ENCODE measurements at regions not wholly inside any gene's neighbourhood (a gene's known extent, or its start where the extent isn't known, plus 50 kb on each side); places are given as distances from the start of the nearest gene placed in this dataset.
"Not testable (repeated sequence)": the region's sequence is repeated elsewhere in the genome, so short reads cannot be mapped to it uniquely, and the experiment has no call there.

DNA sequence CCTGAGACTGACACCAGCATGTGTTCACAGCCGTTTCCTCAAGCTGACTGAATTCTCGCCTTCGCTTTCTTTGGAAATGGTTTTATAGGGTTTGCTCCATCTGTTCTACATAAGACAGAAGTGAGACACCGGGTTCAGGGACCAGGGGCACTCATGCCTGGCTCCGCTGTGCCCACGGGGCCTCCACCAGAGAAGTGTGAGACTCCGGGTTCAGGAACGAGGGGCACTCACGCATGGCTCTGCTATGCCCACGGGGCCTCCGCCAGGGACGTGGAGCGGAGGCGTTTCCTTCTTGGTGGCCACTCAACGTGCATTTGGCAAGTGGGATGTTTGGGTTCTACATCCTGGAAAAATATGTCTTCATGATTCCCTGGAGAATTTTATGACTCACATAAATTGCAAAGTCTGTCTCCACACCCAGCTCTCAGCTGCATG lies 106.6 kb downstream of the RNASET2 start:
- WGBS, 2 donors, result 65 to 83% methylated on average over 15 of the region's 15 CpGs
- no peak for DNase-seq
- no peaks in the 10 kb centered on the region for H3K36me3 ChIP-seq
- H3K27me3 ChIP-seq, result no peaks in the 10 kb centered on the region
- H3K9me3 ChIP-seq, result no peaks in the 10 kb centered on the region
- intact Hi-C loops (cut with DNase I), result no loop called here
- no peak overlapping the region for H3K4me3 ChIP-seq
- peaks cover 0 to 16% (median 4%) of the 10 kb centered on the region in 4 donors for H3K4me1 ChIP-seq
- no peak for TF ChIP-seq EP300 (IDR thresholded peaks at IDR 0.05)
- TF ChIP-seq, protein P1, sequence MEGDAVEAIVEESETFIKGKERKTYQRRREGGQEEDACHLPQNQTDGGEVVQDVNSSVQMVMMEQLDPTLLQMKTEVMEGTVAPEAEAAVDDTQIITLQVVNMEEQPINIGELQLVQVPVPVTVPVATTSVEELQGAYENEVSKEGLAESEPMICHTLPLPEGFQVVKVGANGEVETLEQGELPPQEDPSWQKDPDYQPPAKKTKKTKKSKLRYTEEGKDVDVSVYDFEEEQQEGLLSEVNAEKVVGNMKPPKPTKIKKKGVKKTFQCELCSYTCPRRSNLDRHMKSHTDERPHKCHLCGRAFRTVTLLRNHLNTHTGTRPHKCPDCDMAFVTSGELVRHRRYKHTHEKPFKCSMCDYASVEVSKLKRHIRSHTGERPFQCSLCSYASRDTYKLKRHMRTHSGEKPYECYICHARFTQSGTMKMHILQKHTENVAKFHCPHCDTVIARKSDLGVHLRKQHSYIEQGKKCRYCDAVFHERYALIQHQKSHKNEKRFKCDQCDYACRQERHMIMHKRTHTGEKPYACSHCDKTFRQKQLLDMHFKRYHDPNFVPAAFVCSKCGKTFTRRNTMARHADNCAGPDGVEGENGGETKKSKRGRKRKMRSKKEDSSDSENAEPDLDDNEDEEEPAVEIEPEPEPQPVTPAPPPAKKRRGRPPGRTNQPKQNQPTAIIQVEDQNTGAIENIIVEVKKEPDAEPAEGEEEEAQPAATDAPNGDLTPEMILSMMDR (IDR thresholded peaks at IDR 0.05), result no peak
- TF ChIP-seq POLR2A (IDR thresholded peaks at IDR 0.05), result no peak
- no peak for TF ChIP-seq POLR2AphosphoS5 (IDR thresholded peaks at IDR 0.05)
- H3K27ac ChIP-seq, result no peak overlapping the region

- DNase-seq, result no peak
- Histone ChIP-seq H3K27me3 (no peaks in the 10 kb centered on the region), H3K4me3 (no peak overlapping the region), H3K27ac (no peak overlapping the region), H3K36me3 (no peaks in the 10 kb centered on the region), H3K9me3 (no peaks in the 10 kb centered on the region), H3K4me1 (peaks cover 0 to 16% (median 4%) of the 10 kb centered on the region in 4 donors)
- TF ChIP-seq POLR2A (IDR thresholded peaks at IDR 0.05), result no peak
- TF ChIP-seq, protein P1 (IDR thresholded peaks at IDR 0.05), result no peak
- TF ChIP-seq POLR2AphosphoS5 (IDR thresholded peaks at IDR 0.05), result no peak
- no peak for TF ChIP-seq EP300 (IDR thresholded peaks at IDR 0.05)
- WGBS, 2 donors, result 88 to 89% methylated on average over 20 of the region's 20 CpGs
- intact Hi-C loops (cut with DNase I), result no loop called here
Observed at GRCh38 chr6:166848979-166849748, 107.2 kb downstream of the RNASET2 start.

DNA sequence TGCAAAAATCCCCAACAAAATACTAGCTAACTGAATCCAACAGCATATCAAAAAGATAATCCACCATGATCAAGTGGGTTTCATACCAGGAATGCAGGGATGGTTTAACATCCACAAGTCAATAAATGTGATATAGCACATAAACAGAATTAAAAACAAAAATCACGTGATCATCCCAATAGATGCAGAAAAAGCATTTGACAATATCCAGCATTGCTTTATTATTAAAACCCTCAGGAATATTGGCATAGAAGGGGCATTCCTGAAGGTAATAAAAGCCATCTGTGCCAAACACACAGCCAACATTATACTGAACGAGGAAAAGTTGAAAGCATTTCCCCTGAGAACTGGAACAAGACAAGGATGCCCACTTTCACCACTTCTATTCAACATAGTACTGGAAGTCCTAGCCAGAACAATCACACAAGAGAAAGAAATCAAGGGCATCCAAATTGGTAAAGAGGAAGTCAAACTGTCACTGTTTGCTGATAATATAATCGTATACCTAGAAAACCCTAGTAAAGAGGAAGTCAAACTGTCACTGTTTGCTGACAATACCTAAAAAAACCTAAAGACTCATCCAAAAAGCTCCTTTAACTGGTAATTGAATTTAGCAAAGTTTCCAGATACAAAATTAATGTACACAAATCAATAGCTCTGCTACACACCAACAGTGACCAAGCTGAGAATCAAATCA lies 109.8 kb downstream of the RNASET2 start:
- H3K27ac ChIP-seq; intact Hi-C loops (cut with DNase I); H3K4me1 ChIP-seq; DNase-seq; H3K4me3 ChIP-seq; H3K36me3 ChIP-seq; H3K27me3 ChIP-seq; H3K9me3 ChIP-seq: not testable (repeated sequence)
- WGBS, 2 donors, result 37 to 46% methylated on average over 3 of the region's 3 CpGs

DNA sequence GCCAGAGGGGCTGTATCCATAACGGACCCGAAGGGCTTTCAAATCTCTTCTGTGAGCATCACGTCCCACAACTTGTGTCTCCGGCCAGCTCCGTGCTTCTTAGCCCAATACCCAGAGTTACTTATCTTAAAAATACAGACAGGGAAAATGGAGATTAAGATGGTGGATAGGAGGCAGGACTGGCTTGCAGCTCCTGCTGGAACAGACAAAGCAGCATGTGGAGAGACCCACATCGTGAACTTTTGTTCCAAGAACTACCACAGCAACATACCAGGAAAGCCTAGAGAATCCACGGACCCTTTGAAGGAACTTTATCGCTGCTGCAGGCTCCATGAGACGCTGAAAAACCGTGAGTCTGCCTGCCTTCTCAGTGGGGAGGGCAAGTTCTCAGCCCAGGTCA lies 113.7 kb downstream of the RNASET2 start:
- Histone ChIP-seq H3K36me3 (no peaks in the 10 kb centered on the region), H3K4me1 (peaks cover 0 to 6% (median 5%) of the 10 kb centered on the region in 4 donors), H3K4me3 (no peak overlapping the region), H3K9me3 (no peaks in the 10 kb centered on the region), H3K27ac (no peak overlapping the region), H3K27me3 (no peaks in the 10 kb centered on the region)
- 88 to 95% methylated on average over 10 of the region's 10 CpGs for WGBS, 2 donors
- no peak for DNase-seq
- no peak for TF ChIP-seq EP300 (IDR thresholded peaks at IDR 0.05)
- TF ChIP-seq POLR2AphosphoS5 (IDR thresholded peaks at IDR 0.05), result no peak
- TF ChIP-seq, protein P1 (IDR thresholded peaks at IDR 0.05), result no peak
- no peak for TF ChIP-seq POLR2A (IDR thresholded peaks at IDR 0.05)
- intact Hi-C loops (cut with DNase I), result no loop called here

- 88 to 95% methylated on average over 7 of the region's 7 CpGs for WGBS, 2 donors
- DNase-seq, result no peak
- Histone ChIP-seq H3K27me3 (no peaks in the 10 kb centered on the region), H3K9me3 (no peaks in the 10 kb centered on the region), H3K36me3 (no peaks in the 10 kb centered on the region), H3K4me3 (no peak overlapping the region), H3K27ac (no peak overlapping the region), H3K4me1 (peaks cover 0 to 12% (median 9%) of the 10 kb centered on the region in 4 donors)
- no peak for TF ChIP-seq EP300 (IDR thresholded peaks at IDR 0.05)
- no peak for TF ChIP-seq POLR2AphosphoS5 (IDR thresholded peaks at IDR 0.05)
- TF ChIP-seq, protein P1 (IDR thresholded peaks at IDR 0.05), result no peak
- no peak for TF ChIP-seq POLR2A (IDR thresholded peaks at IDR 0.05)
- intact Hi-C loops (cut with DNase I), result no loop called here
Observed at GRCh38 chr6:166841216-166841615, 115.1 kb downstream of the RNASET2 start.
